ENCODE measurements at regions not wholly inside any gene's neighbourhood (a gene's known extent, or its start where the extent isn't known, plus 50 kb on each side); places are given as distances from the start of the nearest gene placed in this dataset.

- no peaks in the 10 kb centered on the region for H3K9me3 ChIP-seq
- no peaks in the 10 kb centered on the region for H3K27me3 Mint-ChIP-seq (ENCODE audit: insufficient read depth, unreplicated experiment)
- ChIA-PET POLR2A (no interaction called here), CTCF (no interaction called here)
- no peak overlapping the region for H3K4me3 Mint-ChIP-seq (ENCODE audit: unreplicated experiment)
- H3K4me1 Mint-ChIP-seq (ENCODE audit: low read depth, unreplicated experiment) = no peaks in the 10 kb centered on the region
- H3K27ac Mint-ChIP-seq (ENCODE audit: unreplicated experiment) = no peak overlapping the region
- no peak for DNase-seq
- H3K36me3 ChIP-seq (ENCODE audit: control insufficient read depth, insufficient read depth, low read length) = no peaks in the 10 kb centered on the region
- no peaks in the 10 kb centered on the region; the same call in 1 of the 2 replicates for H3K27me3 ChIP-seq (replicated peaks; ENCODE audit: control insufficient read depth, insufficient read depth, low read length)
- H3K4me3 ChIP-seq (ENCODE audit: low read depth, low read length) = no peak overlapping the region
- intact Hi-C loops (cut with micrococcal nuclease; ENCODE audit: unreplicated experiment) = no loop called here
- BruUV-seq (replicated peaks) = no TSS peak
- no peaks in the 10 kb centered on the region for H3K9me3 Mint-ChIP-seq (ENCODE audit: unreplicated experiment)
- TF ChIP-seq CTCF (IDR thresholded peaks at IDR 0.05; ENCODE audit: insufficient read depth in 1 of 2, low read depth in 1 of 2, low read length in 1 of 2, severe bottlenecking in 1 of 2, unreplicated experiment in 1 of 2) = no peak
- no peaks in the 10 kb centered on the region for H3K4me1 ChIP-seq
- no peaks in the 10 kb centered on the region for H3K36me3 Mint-ChIP-seq (ENCODE audit: insufficient read depth, unreplicated experiment)
These were observed 1523.8 kb upstream of the CADM2 start for GRCh38 chr3:83434880-83435587.

- no peaks in the 10 kb centered on the region for H3K27me3 Mint-ChIP-seq (ENCODE audit: insufficient read depth, unreplicated experiment)
- BruUV-seq (replicated peaks) = no TSS peak
- TF ChIP-seq CTCF (IDR thresholded peaks at IDR 0.05; ENCODE audit: insufficient read depth in 1 of 2, low read depth in 1 of 2, low read length in 1 of 2, severe bottlenecking in 1 of 2, unreplicated experiment in 1 of 2) = no peak
- no peak for DNase-seq
- Histone ChIP-seq H3K4me1 (no peaks in the 10 kb centered on the region), H3K4me3 (ENCODE audit: low read depth, low read length) (no peak overlapping the region), H3K27me3 (replicated peaks; ENCODE audit: control insufficient read depth, insufficient read depth, low read length) (no peaks in the 10 kb centered on the region; the same call in 1 of the 2 replicates), H3K9me3 (no peaks in the 10 kb centered on the region), H3K36me3 (ENCODE audit: control insufficient read depth, insufficient read depth, low read length) (no peaks in the 10 kb centered on the region)
- H3K4me1 Mint-ChIP-seq (ENCODE audit: low read depth, unreplicated experiment) = no peaks in the 10 kb centered on the region
- H3K4me3 Mint-ChIP-seq (ENCODE audit: unreplicated experiment) = no peak overlapping the region
- no peaks in the 10 kb centered on the region for H3K36me3 Mint-ChIP-seq (ENCODE audit: insufficient read depth, unreplicated experiment)
- ChIA-PET POLR2A (no interaction called here), CTCF (no interaction called here)
- no peaks in the 10 kb centered on the region for H3K9me3 Mint-ChIP-seq (ENCODE audit: unreplicated experiment)
- intact Hi-C loops (cut with micrococcal nuclease; ENCODE audit: unreplicated experiment) = no loop called here
- H3K27ac Mint-ChIP-seq (ENCODE audit: unreplicated experiment) = no peak overlapping the region
These were observed 1520.6 kb upstream of the CADM2 start for GRCh38 chr3:83438188-83438587.

GRCh38 chr3:83453056-83453455, 1505.7 kb upstream of the CADM2 start:
- no peak for DNase-seq
- ChIA-PET POLR2A (no interaction called here), CTCF (no interaction called here)
- Mint-ChIP-seq H3K4me3 (ENCODE audit: unreplicated experiment) (no peak overlapping the region), H3K27ac (ENCODE audit: unreplicated experiment) (no peak overlapping the region), H3K36me3 (ENCODE audit: insufficient read depth, unreplicated experiment) (no peaks in the 10 kb centered on the region), H3K4me1 (ENCODE audit: low read depth, unreplicated experiment) (no peaks in the 10 kb centered on the region), H3K9me3 (ENCODE audit: unreplicated experiment) (no peaks in the 10 kb centered on the region), H3K27me3 (ENCODE audit: insufficient read depth, unreplicated experiment) (no peaks in the 10 kb centered on the region)
- Histone ChIP-seq H3K4me1 (no peaks in the 10 kb centered on the region), H3K9me3 (no peaks in the 10 kb centered on the region), H3K27me3 (replicated peaks; ENCODE audit: control insufficient read depth, insufficient read depth, low read length) (no peaks in the 10 kb centered on the region), H3K36me3 (ENCODE audit: control insufficient read depth, insufficient read depth, low read length) (no peaks in the 10 kb centered on the region), H3K4me3 (ENCODE audit: low read depth, low read length) (no peak overlapping the region)
- no peak for TF ChIP-seq CTCF (IDR thresholded peaks at IDR 0.05; ENCODE audit: insufficient read depth in 1 of 2, low read depth in 1 of 2, low read length in 1 of 2, severe bottlenecking in 1 of 2, unreplicated experiment in 1 of 2)
- no TSS peak for BruUV-seq (replicated peaks)
- intact Hi-C loops (cut with micrococcal nuclease; ENCODE audit: unreplicated experiment) = no loop called here
